ENCODE measurements at regions not wholly inside any gene's neighbourhood (a gene's known extent, or its start where the extent isn't known, plus 50 kb on each side); places are given as distances from the start of the nearest gene placed in this dataset.

- TF ChIP-seq CTCF (IDR thresholded peaks at IDR 0.05) (no peak), POLR2A (IDR thresholded peaks at IDR 0.05) (no peak), POLR2AphosphoS5 (IDR thresholded peaks at IDR 0.05) (no peak)
Observed at GRCh38 chr18:22066083-22066485, 103.3 kb upstream of the GATA6 start.
